ENCODE measurements at regions not wholly inside any gene's neighbourhood (a gene's known extent, or its start where the extent isn't known, plus 50 kb on each side); places are given as distances from the start of the nearest gene placed in this dataset.
"Not testable (repeated sequence)": the region's sequence is repeated elsewhere in the genome, so short reads cannot be mapped to it uniquely, and the experiment has no call there.

- DNase-seq: no peak
Observed at GRCh38 chr2:51969347-51969746, 937.4 kb upstream of the NRXN1 start.

- DNase-seq: no peak
Observed at GRCh38 chr2:51960841-51961335, 929.0 kb upstream of the NRXN1 start.

DNA sequence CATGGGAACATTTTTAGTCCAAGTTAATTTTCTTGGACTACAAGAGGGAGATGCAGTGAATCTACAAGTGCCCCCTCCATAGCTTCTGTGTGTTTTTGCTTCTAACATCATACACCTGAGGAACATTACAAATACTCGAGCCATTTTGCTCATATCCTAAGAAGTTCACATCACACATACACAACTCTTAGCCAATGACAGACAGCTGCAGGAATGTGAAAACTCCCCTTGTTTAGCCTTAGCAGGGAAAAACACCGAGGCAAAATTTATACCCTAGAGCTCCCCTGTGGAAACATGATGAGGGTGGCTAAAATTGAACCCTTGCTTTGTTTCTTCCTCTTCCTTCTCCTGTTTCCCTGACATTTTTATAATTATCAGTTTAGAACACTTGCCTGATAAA lies 928.3 kb upstream of the NRXN1 start:
- DNase-seq: no peak

GRCh38 chr2:51959696-51960095 lies 927.8 kb upstream of the NRXN1 start:
- no peak for DNase-seq

DNA sequence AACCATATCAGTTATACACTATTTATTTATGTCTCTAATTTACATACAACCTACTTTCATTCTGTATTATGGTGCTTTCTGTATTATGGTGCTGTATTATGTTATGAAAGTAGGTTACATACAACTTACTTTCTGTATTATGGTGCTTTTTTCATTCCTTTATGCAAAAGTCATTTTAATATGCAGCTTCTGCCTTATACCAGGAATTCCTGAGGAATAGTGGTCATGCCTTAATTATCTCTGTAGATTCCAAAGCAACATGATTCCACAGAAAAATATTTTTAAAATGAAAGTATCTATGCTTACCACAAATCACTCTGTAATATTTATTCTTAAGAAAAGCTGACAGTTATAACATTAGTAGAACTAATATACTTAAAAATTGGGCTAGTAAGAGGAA lies 922.0 kb upstream of the NRXN1 start:
- DNase-seq: no peak

GRCh38 chr2:51921076-51921475 lies 889.1 kb upstream of the NRXN1 start:
- no peak for DNase-seq

DNA sequence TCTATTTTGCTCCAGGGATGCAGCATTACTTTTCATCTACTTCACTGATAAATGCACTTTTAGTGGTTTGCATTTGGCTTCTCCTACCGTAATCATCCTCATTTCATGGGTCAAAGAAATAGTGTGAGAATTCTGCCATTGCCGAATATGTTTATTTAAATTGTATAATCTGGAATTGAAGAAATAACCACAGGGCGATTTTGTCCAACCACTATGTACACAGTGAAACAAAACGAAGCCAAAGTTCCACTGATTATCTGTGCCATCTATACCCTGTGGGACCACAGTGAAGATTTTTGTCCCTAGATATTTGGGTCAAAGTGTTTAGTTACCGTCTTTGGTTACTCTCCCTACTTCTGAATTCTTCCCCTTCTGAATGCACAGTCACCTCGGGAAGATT lies 888.6 kb upstream of the NRXN1 start:
- no peak for DNase-seq

GRCh38 chr2:51919395-51919794 lies 887.5 kb upstream of the NRXN1 start:
- no peak for DNase-seq

- DNase-seq: no peak
Observed at GRCh38 chr2:51918113-51918512, 886.2 kb upstream of the NRXN1 start.

- no peak for DNase-seq
Observed at GRCh38 chr2:51903728-51904127, 871.8 kb upstream of the NRXN1 start.

DNA sequence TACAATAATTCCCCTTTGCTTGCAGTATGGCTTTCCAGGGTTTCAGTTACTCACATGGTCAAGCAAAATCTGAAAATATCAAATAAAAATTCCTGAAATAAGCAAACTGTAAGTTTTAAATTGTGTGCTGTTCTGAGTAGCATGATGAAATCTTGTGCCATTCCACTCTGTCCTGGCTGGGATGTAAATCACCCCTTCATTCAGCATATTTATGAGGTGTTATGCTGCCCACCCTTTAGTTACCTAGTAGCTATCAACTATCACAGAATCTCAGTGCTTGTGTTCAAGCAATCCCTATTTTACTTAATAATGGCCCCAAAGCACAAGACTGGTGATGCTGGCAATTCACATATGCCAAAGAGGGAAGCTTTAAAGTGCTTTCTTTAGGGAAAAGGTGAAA lies 867.7 kb upstream of the NRXN1 start:
- no peak for DNase-seq

- not testable (repeated sequence) for DNase-seq
Observed at GRCh38 chr2:51894584-51894983, 862.7 kb upstream of the NRXN1 start.

DNA sequence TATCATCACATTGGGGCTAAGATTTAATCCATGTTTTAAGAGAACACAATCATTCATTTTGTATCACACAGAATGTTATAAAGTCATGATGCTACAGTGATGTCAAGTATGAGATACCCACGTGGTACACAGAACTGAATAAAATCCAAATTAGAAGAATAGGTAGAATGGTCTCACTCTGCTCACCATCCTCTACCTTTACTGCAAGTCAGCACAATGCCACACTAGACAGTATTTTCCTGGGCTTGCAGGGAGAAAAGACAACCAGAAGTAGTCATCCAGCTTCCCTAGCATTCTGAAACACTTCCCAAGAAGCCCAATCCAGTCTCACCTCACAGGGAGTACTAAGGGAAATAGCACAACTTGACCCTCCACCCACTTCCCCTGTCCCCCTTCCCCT lies 856.2 kb upstream of the NRXN1 start:
- DNase-seq: no peak

GRCh38 chr2:51881673-51882072 lies 849.7 kb upstream of the NRXN1 start:
- DNase-seq: no peak

DNA sequence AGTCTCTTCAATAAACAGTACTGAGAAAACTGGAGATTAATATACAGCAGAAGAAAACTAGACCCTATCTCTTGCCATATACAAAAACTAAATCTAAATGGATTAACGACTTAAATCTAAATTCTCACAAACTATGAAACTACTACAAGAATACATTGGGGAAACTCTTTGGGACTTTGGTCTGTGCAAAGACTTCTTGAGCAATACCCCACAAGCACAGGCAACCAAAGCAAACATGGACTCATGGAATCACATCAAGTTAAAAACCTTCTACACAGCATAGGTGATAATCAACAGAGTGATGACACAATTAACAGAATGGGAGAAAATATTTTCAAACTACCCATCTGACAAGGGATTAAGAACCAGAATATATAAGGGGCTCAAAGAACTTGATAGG lies 848.2 kb upstream of the NRXN1 start:
- no peak for DNase-seq

DNA sequence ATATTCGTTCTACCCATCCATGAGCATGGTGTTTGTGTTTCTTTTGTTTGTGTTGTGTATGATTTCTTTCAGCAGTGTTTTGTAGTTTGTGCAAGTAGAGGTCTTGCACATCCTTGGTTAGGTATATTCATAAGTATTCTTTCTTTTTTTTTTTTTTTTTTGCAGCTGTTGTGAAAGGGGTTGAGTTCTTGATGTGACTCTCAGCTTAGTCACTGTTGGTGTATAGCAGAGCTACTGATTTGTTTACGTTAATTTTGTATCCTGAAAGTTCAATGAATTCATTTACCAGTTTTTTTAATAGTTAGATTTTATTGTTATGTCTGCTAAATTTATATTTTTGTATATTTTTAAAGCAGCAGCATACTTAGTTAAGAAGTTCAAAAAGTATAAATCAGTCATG lies 834.4 kb upstream of the NRXN1 start:
- no peak for DNase-seq

DNA sequence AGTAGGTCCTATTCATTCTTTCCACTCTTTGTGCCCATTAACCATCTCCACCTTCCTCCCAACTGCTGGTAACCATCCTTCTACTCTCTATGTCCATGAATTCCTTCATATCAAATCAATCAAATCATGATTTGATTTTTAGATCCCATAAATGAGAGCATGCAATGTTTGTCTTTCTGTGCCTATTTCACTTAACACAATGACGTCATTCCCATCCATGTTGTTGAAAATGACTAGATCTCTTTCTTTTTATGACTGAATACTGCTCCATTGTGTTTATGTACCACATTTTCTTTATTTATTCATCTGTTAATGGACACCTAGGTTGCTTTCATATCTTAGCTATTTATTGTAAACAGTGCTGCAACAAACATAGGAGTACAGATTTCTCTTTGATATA lies 827.3 kb upstream of the NRXN1 start:
- DNase-seq: no peak

- no peak for DNase-seq
Observed at GRCh38 chr2:51855683-51856082, 823.8 kb upstream of the NRXN1 start.

GRCh38 chr2:51846796-51847195 lies 814.9 kb upstream of the NRXN1 start:
- no peak for DNase-seq

- no peak for DNase-seq
Observed at GRCh38 chr2:51846018-51846417, 814.1 kb upstream of the NRXN1 start.

GRCh38 chr2:51844596-51844995 lies 812.7 kb upstream of the NRXN1 start:
- no peak for DNase-seq

- no peak for DNase-seq
Observed at GRCh38 chr2:51829477-51829876, 797.5 kb upstream of the NRXN1 start.

- DNase-seq: no peak
Observed at GRCh38 chr2:51825823-51826222, 793.9 kb upstream of the NRXN1 start.

DNA sequence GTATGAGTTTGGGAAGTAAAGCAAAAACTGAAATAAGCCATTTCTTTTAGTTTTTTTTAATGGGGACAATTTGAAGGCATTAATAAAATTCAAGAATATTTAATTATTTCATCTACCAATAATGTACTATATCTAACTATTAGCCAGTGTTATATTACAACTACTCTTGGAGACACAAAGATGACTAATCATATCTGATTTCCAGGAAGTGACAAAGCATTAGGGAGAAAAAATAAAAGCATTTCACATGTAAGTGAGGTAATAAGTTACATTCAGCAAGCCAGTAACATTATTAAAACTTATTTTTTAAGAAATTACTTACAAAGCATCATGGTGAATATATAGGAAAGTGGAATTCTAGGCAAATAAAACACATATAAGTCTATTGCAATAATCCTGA lies 781.3 kb upstream of the NRXN1 start:
- DNase-seq: no peak

DNA sequence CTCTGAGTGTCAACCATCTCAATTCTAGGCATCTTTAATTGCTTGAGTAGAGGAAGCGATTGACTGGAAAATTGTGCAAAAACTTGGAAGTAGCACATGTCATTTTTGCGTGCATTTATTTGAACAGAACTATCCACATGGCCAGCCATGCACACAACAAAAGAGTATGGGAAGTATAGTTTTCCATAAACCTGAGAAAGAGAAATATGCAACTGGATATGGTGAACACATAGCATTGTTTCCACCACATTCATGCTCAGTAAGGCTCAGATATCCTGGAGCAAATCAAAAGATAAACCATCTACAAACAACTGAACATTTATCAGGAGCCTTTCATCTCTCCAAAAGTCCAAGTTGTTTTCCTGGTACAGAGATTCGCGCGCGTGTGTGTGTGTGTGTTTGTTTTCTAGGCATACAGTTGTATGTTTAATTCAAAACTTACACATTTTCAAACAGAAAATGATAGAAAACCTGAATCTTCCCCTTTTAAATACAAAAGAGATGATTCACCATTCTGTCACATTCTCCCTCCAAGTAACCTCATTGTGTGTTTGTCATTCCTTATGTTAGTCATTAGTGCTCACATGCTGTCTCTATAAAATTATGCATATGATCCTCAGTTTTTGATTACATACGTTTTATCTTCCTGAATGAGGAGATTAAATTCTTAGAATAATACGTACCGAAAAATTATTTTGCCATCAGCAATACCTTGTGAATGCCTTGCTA lies 780.4 kb upstream of the NRXN1 start:
- DNase-seq: no peak

Data from NCI-H82 (cell line).